ENCODE measurements at regions not wholly inside any gene's neighbourhood (a gene's known extent, or its start where the extent isn't known, plus 50 kb on each side); places are given as distances from the start of the nearest gene placed in this dataset.

DNA sequence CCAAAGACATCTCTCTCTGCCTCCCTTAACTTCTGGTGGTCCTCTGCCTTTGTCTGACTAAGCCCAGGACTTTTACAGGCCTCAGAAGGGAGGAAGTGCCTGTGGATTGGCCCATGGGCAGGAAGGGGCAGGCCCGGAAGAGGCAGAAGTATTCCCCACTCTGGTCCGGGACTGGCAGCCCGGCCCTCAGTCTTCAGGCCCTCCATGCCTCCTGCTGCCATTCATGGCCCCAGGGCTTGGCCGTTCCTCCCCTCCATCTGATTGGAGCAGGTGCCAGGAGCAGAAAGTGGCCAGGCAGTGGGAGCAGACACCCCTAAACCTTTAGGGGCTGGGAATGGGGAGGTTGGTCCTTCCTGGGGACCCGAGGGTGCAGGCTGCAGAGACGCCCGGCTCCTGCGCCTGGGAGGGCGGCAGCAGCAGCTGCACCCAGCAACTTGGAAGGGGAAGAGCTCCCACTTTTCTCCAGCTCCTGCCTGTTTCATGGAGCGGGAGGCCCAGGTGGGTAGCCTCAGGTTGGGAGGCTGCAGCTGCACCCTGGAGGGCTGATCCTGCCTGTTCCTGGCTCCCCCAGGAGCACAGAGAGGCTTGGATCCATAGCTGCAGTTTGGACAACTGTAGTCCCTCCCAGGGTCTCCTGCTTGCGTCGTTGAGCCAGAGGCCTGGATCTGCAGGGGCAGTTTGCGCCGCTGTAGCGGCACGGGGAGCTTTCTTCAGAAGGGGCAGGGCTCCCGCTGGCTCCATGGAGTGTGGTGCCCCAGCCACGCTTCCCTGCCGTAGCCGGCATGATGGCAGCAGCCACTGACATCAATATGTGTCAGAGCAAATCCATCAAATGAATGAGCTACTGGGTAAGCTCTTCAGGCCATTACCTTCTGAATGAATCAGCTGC lies 661.5 kb upstream of the NUDT12 start:
- TF ChIP-seq CTCF (conservative IDR thresholded peaks at IDR 0.05): no peak

DNA sequence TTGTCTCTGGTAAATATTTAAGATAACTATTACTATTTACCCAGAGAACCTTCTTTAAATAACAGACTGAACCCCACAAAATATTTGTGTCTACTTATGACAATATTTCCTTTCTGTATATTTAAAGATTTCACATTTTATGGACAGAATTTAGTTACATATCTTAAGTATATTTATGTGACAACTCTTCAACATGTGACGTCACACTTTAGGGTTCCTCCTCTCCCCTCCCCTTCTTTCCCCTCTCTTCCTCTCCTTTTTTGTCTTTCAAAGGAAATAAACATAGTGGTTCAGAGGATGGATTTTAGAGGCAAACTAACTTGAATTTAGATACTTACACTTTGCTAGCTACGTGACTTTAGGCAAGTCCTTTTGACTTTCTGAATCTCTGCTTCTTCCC lies 655.6 kb upstream of the NUDT12 start:
- no peak for TF ChIP-seq CTCF (conservative IDR thresholded peaks at IDR 0.05)

More for the DNA sequence above, 661.5 kb upstream of the NUDT12 start:
- no peak overlapping the region for H3K27ac ChIP-seq

DNA sequence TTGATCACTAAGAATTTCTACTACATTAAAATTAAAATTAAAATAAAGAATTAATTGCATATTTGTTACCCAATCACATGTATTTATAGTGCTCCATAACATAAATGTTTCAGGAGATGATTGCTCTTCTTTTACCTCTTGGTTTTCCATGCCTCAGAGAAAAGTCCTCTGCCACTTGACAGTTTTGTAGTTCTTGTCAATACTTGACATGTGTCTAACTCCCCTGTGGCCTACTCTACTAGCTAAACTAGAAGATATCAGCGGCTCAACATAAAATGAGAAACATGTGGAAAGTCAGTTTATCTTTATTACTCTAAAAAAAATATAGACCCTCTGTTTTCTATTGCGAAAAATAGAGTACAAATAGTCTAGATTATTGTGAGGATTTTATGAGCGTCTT lies 650.6 kb upstream of the NUDT12 start:
- H3K27ac ChIP-seq: no peak overlapping the region
- TF ChIP-seq CTCF (conservative IDR thresholded peaks at IDR 0.05): no peak

More for the DNA sequence above, 655.6 kb upstream of the NUDT12 start:
- no peak overlapping the region for H3K27ac ChIP-seq

GRCh38 chr5:104199771-104200170 lies 637.2 kb upstream of the NUDT12 start:
- no peak for TF ChIP-seq CTCF (conservative IDR thresholded peaks at IDR 0.05)
- H3K27ac ChIP-seq: no peak overlapping the region

DNA sequence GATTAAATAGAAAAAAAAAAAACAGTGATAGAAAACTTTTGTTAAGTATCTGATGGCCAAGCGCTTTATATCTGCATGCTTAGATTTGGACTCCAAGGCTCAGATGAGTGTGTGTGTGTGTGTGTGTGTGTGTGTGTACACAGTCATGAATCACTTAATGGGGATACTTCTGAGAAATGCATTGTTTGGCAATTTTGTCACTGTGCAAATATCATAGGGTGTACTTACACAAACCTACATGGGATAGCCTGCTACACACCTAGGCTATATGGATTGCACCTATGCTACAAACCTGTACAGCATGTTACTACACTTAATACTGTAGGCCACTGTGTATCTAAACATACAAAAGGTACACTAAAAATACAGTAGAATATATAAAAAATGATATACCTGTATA lies 635.6 kb upstream of the NUDT12 start:
- no peak for TF ChIP-seq CTCF (conservative IDR thresholded peaks at IDR 0.05)
- H3K27ac ChIP-seq: no peak overlapping the region

GRCh38 chr5:104189909-104190308 lies 627.3 kb upstream of the NUDT12 start:
- H3K27ac ChIP-seq: no peak overlapping the region
- no peak for TF ChIP-seq CTCF (conservative IDR thresholded peaks at IDR 0.05)

DNA sequence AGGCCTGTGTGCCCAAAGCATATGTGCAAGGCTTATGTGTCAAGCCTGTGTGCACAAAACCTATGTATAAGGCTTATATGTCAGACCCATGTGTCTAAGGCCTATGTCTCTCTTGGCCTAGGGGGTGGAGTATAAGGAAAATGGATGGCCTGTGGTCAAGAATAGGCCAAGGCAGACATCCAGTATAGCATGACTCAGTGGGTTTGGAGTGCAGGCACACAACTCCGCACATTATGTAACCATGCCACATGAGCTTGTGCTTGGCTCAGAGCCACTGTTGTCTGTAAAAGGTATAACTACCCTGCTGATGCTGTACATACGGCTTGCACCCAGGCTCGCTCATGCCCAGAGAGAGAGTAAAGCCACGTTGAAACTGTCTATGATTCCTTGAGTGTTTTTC lies 626.4 kb upstream of the NUDT12 start:
- no peak overlapping the region for H3K27ac ChIP-seq
- TF ChIP-seq CTCF (conservative IDR thresholded peaks at IDR 0.05): no peak

All from VCaP (cell line).